Caco-2 (cell line): ENCODE measurements at regions not wholly inside any gene's neighbourhood (a gene's known extent, or its start where the extent isn't known, plus 50 kb on each side); places are given as distances from the start of the nearest gene placed in this dataset.
"Not testable (repeated sequence)": the region's sequence is repeated elsewhere in the genome, so short reads cannot be mapped to it uniquely, and the experiment has no call there.

Source experiments
- BruUV-seq: library from RNA; stranded (reverse); fragments of 400-500 nt; replicated peaks from 2 replicates; lab custom pipeline; 2021; lab: Mats Ljungman, UMichigan
- CTCF ChIA-PET: fragments of 300-600 bp; sonication (Branson Sonifier 250); formaldehyde crosslinking; loops from one replicate; lab custom pipeline; 2022; ENCODE audit warnings: antibody characterized with exemption; lab: Charles Lee
- POLR2A ChIA-PET: fragments of 300-600 bp; sonication (Branson Sonifier 250); formaldehyde crosslinking; loops from one replicate; lab custom pipeline; 2022; ENCODE audit warnings: antibody characterized with exemption; lab: Charles Lee
- DNase-seq, 2 experiments: peaks; one replicate each; pipeline versions ENCODE4 v3.0.0 to v3.0.0-alpha.2; 2020 to 2022
- H3K27me3 ChIP-seq: replicated peaks from 2 replicates; pipeline ENCODE4 v1.6.0; 2011; ENCODE audit warnings: low read length; ENCODE audit not compliant: control insufficient read depth, insufficient read depth
- H3K36me3 ChIP-seq: 2 replicates; pipeline ENCODE4 v1.5.1; 2011; ENCODE audit warnings: low read length; ENCODE audit not compliant: control insufficient read depth, insufficient read depth
- H3K4me1 ChIP-seq: fragments of 250-450 bp; sonication (Bioruptor Pico); 2 replicates; pipeline ENCODE4 v1.5.1; 2020; ENCODE audit warnings: mild to moderate bottlenecking
- H3K4me3 ChIP-seq: 2 replicates; pipeline ENCODE4 v1.5.1; 2011; ENCODE audit warnings: low read depth, mild to moderate bottlenecking, control low read depth, low read length
- H3K9me3 ChIP-seq: fragments of 250-450 bp; sonication (Bioruptor Pico); 2 replicates; pipeline ENCODE4 v1.5.1; 2020; ENCODE audit warnings: mild to moderate bottlenecking, moderate library complexity
- H3K27ac Mint-ChIP-seq: one replicate; pipeline ENCODE4 v1.8.0; 2022; ENCODE audit warnings: mixed read lengths; ENCODE audit not compliant: unreplicated experiment
- H3K27me3 Mint-ChIP-seq: one replicate; pipeline ENCODE4 v1.8.0; 2022; ENCODE audit warnings: mixed read lengths; ENCODE audit not compliant: insufficient read depth, unreplicated experiment
- H3K36me3 Mint-ChIP-seq: one replicate; pipeline ENCODE4 v1.8.0; 2022; ENCODE audit warnings: mild to moderate bottlenecking, mixed read lengths; ENCODE audit not compliant: insufficient read depth, unreplicated experiment
- H3K4me1 Mint-ChIP-seq: one replicate; pipeline ENCODE4 v1.8.0; 2022; ENCODE audit warnings: low read depth, mixed read lengths; ENCODE audit not compliant: unreplicated experiment
- H3K4me3 Mint-ChIP-seq: one replicate; pipeline ENCODE4 v1.8.0; 2022; ENCODE audit warnings: mild to moderate bottlenecking, moderate library complexity, mixed read lengths; ENCODE audit not compliant: unreplicated experiment
- H3K9me3 Mint-ChIP-seq: one replicate; pipeline ENCODE4 v1.8.0; 2022; ENCODE audit warnings: mixed read lengths; ENCODE audit not compliant: unreplicated experiment
- intact Hi-C: fragments of 100-400 bp; cut with micrococcal nuclease; formaldehyde crosslinking; loops from one replicate; pipeline ENCODE4 v1.10.0; 2022; ENCODE audit not compliant: unreplicated experiment
- TF ChIP-seq, protein P1 (sequence below), 2 experiments: fragments of 200-600 bp in 1 of 2; IDR thresholded peaks; 1 replicate in 1 of 2; 2 replicates in 1 of 2; pipeline versions ENCODE4 v1.5.1 to v1.8.0; 2011 to 2022; ENCODE audit warnings: antibody characterized with exemption in 1 of 2, control low read depth in 1 of 2, inconsistent platforms in 1 of 2, low read depth in 1 of 2, low read length in 1 of 2, mild to moderate bottlenecking in 1 of 2, moderate library complexity in 1 of 2; ENCODE audit not compliant: insufficient read depth in 1 of 2, severe bottlenecking in 1 of 2, unreplicated experiment in 1 of 2

DNA sequence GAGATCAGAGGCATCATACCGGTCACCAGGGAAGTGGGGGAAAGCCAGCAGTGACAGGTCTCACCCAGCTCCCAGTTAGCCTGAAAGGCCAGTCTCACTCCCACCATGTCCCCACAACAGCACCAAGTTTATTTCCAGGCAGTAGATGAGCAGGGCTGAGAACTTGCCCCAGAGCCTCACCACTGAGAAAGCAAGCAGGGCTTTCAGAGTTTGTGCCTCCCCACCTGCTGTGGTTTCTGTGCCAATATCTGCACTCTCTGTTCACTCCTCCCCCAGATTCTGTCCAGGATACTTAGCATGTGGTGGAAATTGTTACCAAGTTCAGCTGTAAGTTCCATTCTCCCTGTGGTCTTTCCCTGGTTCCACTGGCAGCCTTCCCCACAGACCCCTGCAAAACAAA lies 255.0 kb upstream of the HTR1E start:
- DNase-seq, result no peak
- Mint-ChIP-seq H3K27ac (no peak overlapping the region), H3K9me3 (no peaks in the 10 kb centered on the region), H3K27me3 (no peaks in the 10 kb centered on the region), H3K4me1 (peaks cover 9% of the 10 kb centered on the region), H3K4me3 (no peak overlapping the region), H3K36me3 (no peaks in the 10 kb centered on the region)
- no TSS peak for BruUV-seq
- intact Hi-C loops, result no loop called here
- no peaks in the 10 kb centered on the region for H3K36me3 ChIP-seq
- TF ChIP-seq, protein P1, sequence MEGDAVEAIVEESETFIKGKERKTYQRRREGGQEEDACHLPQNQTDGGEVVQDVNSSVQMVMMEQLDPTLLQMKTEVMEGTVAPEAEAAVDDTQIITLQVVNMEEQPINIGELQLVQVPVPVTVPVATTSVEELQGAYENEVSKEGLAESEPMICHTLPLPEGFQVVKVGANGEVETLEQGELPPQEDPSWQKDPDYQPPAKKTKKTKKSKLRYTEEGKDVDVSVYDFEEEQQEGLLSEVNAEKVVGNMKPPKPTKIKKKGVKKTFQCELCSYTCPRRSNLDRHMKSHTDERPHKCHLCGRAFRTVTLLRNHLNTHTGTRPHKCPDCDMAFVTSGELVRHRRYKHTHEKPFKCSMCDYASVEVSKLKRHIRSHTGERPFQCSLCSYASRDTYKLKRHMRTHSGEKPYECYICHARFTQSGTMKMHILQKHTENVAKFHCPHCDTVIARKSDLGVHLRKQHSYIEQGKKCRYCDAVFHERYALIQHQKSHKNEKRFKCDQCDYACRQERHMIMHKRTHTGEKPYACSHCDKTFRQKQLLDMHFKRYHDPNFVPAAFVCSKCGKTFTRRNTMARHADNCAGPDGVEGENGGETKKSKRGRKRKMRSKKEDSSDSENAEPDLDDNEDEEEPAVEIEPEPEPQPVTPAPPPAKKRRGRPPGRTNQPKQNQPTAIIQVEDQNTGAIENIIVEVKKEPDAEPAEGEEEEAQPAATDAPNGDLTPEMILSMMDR (IDR thresholded peaks at IDR 0.05; ENCODE audit: insufficient read depth in 1 of 2, low read depth in 1 of 2, low read length in 1 of 2, severe bottlenecking in 1 of 2, unreplicated experiment in 1 of 2), result no peak
- POLR2A ChIA-PET, result no interaction called here
- CTCF ChIA-PET, result no interaction called here
- H3K4me3 ChIP-seq, result no peak overlapping the region
- H3K9me3 ChIP-seq, result no peaks in the 10 kb centered on the region
- H3K27me3 ChIP-seq, result no peaks in the 10 kb centered on the region
- peaks cover 7% of the 10 kb centered on the region; the same call in 1 of the 2 replicates for H3K4me1 ChIP-seq

DNA sequence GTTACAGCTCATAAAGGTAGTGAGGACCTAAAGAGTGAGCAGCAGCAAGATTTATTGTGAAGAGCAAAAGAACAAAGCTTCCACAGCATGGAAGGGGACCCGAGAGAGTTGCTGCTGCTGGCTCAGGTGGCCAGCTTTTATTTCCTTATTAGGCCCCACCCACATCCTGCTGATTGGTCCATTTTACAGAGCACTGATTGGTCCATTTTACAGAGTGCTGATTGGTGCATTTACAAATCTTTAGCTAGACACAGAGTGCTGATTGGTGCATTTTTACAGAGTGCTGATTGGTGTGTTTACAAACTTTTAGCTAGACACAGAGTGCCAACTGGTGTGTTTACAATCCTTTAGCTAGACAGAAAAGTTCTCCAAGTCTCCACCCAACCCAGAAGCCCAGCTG lies 256.2 kb upstream of the HTR1E start:
- H3K36me3 ChIP-seq, intact Hi-C loops, H3K27ac Mint-ChIP-seq, CTCF ChIA-PET, DNase-seq, H3K4me3 Mint-ChIP-seq, H3K4me1 ChIP-seq, POLR2A ChIA-PET, H3K4me1 Mint-ChIP-seq, H3K36me3 Mint-ChIP-seq, H3K9me3 Mint-ChIP-seq, H3K27me3 Mint-ChIP-seq, BruUV-seq, H3K27me3 ChIP-seq, H3K4me3 ChIP-seq, H3K9me3 ChIP-seq: not testable (repeated sequence)

DNA sequence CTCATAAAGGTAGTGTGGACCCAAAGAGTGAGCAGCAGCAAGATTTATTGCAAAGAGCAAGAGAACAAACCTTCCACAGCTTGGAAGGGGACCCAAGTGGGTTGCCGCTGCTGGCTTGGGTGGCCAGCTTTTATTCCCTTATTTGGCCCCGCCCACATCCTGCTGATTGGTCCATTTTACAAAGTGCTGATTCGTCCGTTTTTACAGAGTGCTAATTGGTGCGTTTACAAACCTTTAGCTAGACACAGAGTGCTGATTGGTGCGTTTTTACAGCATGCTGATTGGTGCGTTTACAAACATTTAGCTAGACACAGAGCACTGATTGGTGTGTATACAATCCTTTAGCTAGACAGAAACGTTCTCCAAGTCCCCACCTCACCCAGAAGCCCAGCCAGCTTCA lies 265.2 kb upstream of the HTR1E start:
- H3K36me3 ChIP-seq, H3K4me3 Mint-ChIP-seq, POLR2A ChIA-PET, H3K9me3 ChIP-seq, H3K4me3 ChIP-seq, CTCF ChIA-PET, DNase-seq, H3K27me3 ChIP-seq, H3K4me1 Mint-ChIP-seq, H3K36me3 Mint-ChIP-seq, H3K27ac Mint-ChIP-seq, BruUV-seq, H3K27me3 Mint-ChIP-seq, intact Hi-C loops, H3K4me1 ChIP-seq: not testable (repeated sequence)
- H3K9me3 Mint-ChIP-seq, result peaks cover 47% of the 10 kb centered on the region

DNA sequence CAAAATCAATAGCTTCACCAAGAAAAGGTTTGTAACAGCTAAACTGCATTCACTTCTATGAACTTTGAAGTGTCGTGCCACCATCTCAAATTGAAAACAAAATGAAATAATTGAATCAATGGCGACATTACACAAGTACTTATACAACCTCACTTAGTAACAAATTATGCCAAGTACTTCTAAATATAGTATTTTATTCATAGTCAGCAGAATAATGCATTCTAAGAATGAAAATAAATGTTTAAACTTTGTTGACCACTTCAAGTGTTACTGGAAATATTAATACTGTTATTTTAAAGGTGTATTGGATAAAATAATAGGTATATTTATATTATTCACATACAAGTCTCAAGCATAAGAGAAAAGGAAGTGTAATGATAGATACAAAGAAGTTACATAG lies 280.1 kb upstream of the HTR1E start:
- BruUV-seq, result no TSS peak
- no peaks in the 10 kb centered on the region for H3K27me3 ChIP-seq
- H3K27me3 Mint-ChIP-seq, result no peaks in the 10 kb centered on the region
- H3K9me3 ChIP-seq, result no peaks in the 10 kb centered on the region
- H3K4me1 Mint-ChIP-seq, result no peaks in the 10 kb centered on the region
- ChIA-PET POLR2A (no interaction called here), CTCF (no interaction called here)
- no peaks in the 10 kb centered on the region for H3K36me3 Mint-ChIP-seq
- no peaks in the 10 kb centered on the region for H3K9me3 Mint-ChIP-seq
- no peak for DNase-seq
- H3K4me3 ChIP-seq, result no peak overlapping the region
- intact Hi-C loops, result no loop called here
- no peak overlapping the region for H3K27ac Mint-ChIP-seq
- TF ChIP-seq, protein P1 (IDR thresholded peaks at IDR 0.05; ENCODE audit: insufficient read depth in 1 of 2, low read depth in 1 of 2, low read length in 1 of 2, severe bottlenecking in 1 of 2, unreplicated experiment in 1 of 2), result no peak
- no peaks in the 10 kb centered on the region for H3K36me3 ChIP-seq
- H3K4me1 ChIP-seq, result no peaks in the 10 kb centered on the region
- H3K4me3 Mint-ChIP-seq, result no peak overlapping the region
